GM21528 (cell line): ENCODE measurements at regions not wholly inside any gene's neighbourhood (a gene's known extent, or its start where the extent isn't known, plus 50 kb on each side); places are given as distances from the start of the nearest gene placed in this dataset.
A peak's percentile ranks its signal among the peaks of the same experiment; 100 is the strongest.

Experiments
- ATAC-seq: cut with Tn5 transposase; IDR thresholded peaks from one replicate; pipeline ENCODE4 v1.9.1; 2021; ENCODE audit warnings: mild to moderate bottlenecking, moderate library complexity; ENCODE audit not compliant: unreplicated experiment, low FRiP score

- ATAC-seq, result no peak
Measured at GRCh38 chr2:155703048-155703447, 629.5 kb downstream of the NR4A2 start.

GRCh38 chr2:155701721-155702120 is 630.8 kb downstream of the NR4A2 start:
- no peak for ATAC-seq

GRCh38 chr2:155696571-155696970 is 636.0 kb downstream of the NR4A2 start:
- ATAC-seq, result no peak

GRCh38 chr2:155695505-155695904 is 637.0 kb downstream of the NR4A2 start:
- no peak for ATAC-seq

- no peak for ATAC-seq
Measured at GRCh38 chr2:155692856-155693255, 639.7 kb downstream of the NR4A2 start.

GRCh38 chr2:155692106-155692505 is 640.4 kb downstream of the NR4A2 start:
- no peak for ATAC-seq

- ATAC-seq, result peak; percentile 84
Measured at GRCh38 chr2:155690785-155691184, 641.7 kb downstream of the NR4A2 start.

- ATAC-seq, result no peak
Measured at GRCh38 chr2:155689791-155690190, 642.7 kb downstream of the NR4A2 start.

GRCh38 chr2:155687181-155687580 is 645.3 kb downstream of the NR4A2 start:
- no peak for ATAC-seq

GRCh38 chr2:155679647-155680046 is 652.9 kb downstream of the NR4A2 start:
- no peak for ATAC-seq

- no peak for ATAC-seq
Measured at GRCh38 chr2:155675920-155676319, 656.6 kb downstream of the NR4A2 start.

GRCh38 chr2:155665704-155666103 is 666.8 kb downstream of the NR4A2 start:
- ATAC-seq, result no peak

- ATAC-seq, result no peak
Measured at GRCh38 chr2:155663265-155663664, 669.3 kb downstream of the NR4A2 start.

GRCh38 chr2:155662224-155662623 is 670.3 kb downstream of the NR4A2 start:
- ATAC-seq, result no peak

GRCh38 chr2:155653176-155653575 is 679.3 kb downstream of the NR4A2 start:
- no peak for ATAC-seq

- ATAC-seq, result no peak
Measured at GRCh38 chr2:155651851-155652250, 680.7 kb downstream of the NR4A2 start.

GRCh38 chr2:155645791-155646190 is 686.7 kb downstream of the NR4A2 start:
- ATAC-seq, result no peak

GRCh38 chr2:155643056-155643775 is 689.3 kb downstream of the NR4A2 start:
- ATAC-seq, result no peak

- no peak for ATAC-seq
Measured at GRCh38 chr2:155633887-155634570, 698.5 kb downstream of the NR4A2 start.

- ATAC-seq, result no peak
Measured at GRCh38 chr2:155633060-155633839, 699.3 kb downstream of the NR4A2 start.

- no peak for ATAC-seq
Measured at GRCh38 chr2:155630760-155631159, 701.8 kb downstream of the NR4A2 start.
